ENCODE measurements at regions not wholly inside any gene's neighbourhood (a gene's known extent, or its start where the extent isn't known, plus 50 kb on each side); places are given as distances from the start of the nearest gene placed in this dataset.
"Not testable (repeated sequence)": the region's sequence is repeated elsewhere in the genome, so short reads cannot be mapped to it uniquely, and the experiment has no call there.

DNA sequence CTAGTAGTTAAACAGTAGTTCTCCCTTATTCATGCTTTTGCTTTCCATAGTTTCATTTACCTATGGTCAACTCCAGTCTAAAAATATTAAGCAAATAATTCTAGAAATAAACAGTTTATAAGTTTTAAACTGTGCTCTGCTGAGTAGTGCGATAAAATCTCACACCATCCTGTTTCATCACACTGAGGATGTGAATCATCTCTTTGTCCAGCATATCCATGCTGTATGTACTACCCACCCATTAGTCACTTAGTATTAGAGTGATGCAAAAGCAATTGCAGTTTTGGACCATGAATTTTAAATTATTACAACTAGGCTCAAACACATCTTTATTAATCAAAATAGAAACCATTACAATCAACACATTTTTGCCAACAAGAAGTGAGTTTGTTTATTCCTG lies 187.4 kb downstream of the TEX13C start:
- DNase-seq, result no peak

DNA sequence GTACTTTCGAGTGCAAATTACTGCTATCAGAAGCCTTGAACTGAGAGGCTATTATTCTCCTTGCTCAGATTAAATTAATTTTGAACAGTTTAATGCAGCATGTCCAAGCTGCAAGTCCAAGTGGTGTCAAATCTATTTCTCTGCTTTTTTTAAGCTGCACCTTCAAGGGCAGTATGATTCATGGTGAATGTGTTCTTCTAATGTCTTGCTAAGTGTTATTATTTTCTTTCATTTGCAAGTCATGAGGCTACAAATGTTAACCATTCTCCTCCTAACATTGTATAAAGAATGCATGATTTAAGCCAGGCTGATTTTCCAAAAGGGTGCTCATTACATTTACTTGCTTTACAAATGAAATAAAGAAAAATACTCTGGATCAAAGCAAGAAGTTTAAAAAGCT lies 200.4 kb downstream of the TEX13C start:
- DNase-seq, result no peak

DNA sequence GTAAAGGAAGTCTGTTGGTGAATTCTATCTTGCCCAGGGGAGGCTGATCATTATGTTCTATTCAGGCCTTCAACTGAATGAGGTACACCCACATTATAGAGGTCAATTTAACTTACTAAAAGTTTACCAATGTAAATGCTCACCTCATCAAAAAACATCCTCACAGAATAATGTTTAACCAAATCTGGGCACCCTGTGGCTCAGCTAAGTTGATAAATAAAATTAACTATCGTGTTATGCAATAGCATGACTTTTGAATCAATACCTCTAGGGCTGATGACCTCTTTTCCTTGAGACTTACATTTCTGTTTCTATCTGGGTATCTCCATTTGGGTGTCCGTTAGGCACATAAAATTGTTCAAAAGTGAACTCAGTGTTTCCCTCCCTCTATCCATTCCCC lies 203.1 kb downstream of the TEX13C start:
- no peak for DNase-seq

DNA sequence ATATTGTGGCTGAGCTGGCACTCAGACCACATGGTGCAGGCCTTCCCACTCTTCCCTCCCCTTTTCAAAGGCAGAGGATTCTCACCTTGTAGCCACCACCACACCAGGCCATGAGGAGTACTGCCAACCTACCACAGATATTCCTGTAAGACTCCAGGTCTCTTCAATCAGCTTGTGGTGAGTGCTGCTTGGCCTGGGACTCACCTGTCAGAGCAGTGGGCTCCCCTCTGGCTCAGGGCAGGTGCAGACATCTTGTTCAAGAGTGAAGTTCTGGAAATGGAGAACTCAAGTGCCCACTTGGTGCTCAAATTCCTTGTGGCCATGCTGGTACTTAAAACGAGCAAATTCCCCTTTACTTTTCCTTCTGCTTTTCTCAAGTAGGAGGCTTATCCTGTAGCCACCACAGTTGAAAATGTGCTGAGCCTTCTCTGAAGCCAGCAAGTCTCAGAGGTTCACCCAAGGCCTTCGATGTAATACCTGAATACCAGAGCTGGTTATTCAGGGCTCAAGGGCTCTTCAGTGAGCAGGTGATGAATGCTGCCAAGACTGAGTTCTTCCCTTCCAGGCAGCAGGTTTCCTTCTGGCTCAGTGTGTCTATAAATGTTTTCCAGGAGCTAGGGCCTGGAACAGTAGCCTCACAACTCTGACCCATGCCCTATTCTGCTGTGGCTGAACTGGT lies 212.9 kb downstream of the TEX13C start:
- no peak for DNase-seq

DNA sequence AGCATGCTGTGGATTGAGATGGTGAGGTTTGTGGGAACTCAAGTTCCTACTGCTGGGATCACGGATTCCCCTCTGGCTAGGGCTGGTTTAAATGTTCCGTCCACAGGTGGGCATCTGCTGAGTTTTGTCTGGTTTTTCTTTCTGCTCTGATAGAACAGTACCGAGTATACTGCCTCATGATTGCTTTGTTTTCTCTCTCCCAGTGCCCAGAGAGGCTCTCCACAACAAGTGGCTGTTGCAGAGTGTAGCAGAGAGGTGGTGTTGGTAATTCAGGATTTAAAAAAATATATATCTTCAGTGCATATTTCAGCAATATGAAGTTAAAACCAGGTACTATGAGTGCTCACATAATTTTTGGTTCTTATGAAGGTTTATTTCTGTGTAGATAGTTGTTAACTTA lies 213.7 kb downstream of the TEX13C start:
- DNase-seq, result no peak

DNA sequence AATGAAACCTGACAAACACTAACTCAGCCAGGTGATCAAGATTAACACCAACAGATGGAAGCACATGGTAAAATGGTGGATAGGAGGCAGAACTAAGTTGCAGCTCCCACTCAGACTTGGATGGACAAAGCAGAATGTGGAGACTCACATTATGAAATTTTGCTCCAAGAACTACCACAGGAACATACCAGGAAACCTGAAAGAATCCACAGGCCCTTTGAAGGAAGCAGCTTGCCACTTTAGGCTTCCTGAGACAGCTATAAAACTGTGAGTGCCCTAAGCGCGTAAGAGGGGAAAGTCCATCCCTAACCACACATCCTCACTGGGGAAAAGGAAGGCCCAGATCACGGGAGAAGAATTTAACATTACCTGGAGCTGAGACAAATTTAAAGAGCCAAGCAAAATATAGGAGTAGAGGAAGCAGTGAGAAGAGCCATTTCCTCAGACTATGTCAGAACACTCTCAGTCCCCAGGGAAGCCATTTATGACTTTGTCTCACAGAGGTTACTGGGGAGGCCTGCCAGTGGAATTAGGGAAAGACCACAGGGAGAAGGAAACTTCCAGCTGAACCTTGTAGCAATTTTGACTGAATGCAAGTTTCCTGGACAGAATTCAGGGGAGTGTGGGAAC lies 224.5 kb downstream of the TEX13C start:
- DNase-seq, result no peak

DNA sequence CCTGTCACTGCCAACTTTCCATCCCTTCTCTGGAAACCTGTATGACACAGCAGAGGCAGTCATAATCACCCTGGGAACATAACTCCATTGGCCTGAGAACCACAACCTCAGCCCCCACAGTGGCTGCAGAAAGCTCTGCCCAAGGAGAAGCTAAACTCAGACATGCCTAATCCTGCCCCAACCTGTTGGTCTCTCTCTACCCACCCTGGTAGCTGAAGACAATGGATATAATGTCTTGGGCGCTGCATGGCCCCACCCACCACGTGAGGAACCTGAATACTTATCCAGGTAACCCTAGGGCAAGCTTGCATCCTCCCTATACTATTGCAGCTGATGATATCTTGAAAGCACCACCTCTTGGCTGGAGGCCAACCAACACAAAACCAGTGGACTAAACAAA lies 225.2 kb downstream of the TEX13C start:
- DNase-seq, result no peak

DNA sequence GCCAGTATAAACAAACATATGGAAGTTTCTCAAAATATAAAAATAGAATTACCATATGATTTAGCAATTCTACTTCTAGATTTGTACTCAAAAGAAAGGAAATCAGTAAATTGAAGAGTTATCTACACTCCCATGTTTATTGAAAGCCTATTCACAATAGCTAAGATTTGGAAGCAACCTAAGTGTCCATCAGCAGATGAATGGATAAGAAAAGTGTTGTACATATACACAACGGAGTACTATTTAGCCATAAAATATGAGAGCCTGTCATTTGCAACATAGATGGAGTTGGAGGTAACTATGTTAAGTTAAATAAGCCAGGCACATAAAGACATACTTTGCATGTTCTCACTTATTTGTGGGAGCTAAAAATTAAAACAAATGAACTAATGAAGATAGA lies 257.8 kb downstream of the TEX13C start:
- DNase-seq, result no peak

DNA sequence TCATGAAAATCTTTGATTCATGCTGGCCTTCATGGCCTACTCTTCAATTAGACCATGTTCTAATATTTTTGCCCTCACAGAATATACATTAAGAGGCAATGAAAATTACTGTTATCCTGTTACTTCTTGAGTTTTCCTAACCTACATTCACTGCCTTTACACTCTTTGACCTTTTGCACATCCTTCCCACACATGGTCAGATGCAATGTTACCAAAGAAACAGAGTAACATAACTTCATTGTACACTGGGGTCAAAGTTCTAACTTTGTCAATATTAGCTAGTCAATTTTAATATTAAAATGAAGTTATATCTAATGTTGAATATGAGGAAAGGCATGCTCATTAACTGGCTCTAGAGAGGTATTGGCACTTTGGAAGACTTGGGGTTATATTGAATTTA lies 284.8 kb downstream of the TEX13C start:
- DNase-seq, result no peak

DNA sequence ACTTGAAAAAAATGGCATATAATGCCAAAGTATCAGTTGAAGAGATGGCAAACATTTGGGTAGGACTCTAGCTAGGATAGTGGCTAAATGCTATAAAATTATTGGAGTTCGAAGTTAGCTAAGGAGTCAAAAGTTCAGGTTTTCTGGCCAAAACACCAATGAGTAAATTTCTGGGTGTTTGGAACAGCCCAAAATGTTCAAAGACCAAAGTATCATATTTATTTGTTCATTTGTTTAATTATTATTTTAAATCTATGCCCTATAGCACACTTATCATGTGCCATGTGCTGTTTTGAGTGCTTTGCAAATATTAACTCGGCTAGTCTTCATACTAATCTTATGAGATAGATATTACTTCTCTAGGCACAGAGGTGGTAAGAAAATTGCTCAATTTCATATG lies 285.5 kb downstream of the TEX13C start:
- DNase-seq, result no peak

DNA sequence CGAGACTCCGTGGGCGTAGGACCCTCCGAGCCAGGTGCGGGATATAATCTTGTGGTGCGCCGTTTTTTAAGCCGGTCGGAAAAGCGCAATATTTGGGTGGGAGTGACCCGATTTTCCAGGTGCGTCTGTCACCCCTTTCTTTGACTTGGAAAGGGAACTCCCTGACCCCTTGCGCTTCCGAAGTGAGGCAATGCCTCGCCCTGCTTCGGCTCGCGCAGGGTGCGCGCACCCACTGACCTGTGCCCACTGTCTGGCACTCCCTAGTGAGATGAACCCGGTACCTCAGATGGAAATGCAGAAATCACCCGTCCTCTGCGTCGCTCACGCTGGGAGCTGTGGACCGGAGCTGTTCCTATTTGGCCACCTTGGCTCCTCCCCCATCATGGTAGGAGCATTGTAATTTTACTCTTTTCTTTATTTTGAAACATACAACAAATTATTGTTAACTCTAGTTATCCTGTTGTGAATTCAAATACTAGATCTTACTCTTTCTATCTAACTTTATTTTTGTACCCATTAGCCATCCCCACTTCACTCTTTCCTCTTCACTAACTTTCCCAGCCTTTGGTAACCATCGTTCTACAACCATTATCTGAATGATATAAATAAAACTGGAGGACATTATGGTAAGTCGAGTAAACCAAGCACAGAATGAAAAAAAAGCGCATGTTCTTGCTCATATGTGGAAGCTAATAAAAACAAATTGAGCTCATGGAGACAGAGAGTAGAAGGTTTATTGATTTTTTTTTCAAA lies 295.1 kb downstream of the TEX13C start:
- DNase-seq, result not testable (repeated sequence)

DNA sequence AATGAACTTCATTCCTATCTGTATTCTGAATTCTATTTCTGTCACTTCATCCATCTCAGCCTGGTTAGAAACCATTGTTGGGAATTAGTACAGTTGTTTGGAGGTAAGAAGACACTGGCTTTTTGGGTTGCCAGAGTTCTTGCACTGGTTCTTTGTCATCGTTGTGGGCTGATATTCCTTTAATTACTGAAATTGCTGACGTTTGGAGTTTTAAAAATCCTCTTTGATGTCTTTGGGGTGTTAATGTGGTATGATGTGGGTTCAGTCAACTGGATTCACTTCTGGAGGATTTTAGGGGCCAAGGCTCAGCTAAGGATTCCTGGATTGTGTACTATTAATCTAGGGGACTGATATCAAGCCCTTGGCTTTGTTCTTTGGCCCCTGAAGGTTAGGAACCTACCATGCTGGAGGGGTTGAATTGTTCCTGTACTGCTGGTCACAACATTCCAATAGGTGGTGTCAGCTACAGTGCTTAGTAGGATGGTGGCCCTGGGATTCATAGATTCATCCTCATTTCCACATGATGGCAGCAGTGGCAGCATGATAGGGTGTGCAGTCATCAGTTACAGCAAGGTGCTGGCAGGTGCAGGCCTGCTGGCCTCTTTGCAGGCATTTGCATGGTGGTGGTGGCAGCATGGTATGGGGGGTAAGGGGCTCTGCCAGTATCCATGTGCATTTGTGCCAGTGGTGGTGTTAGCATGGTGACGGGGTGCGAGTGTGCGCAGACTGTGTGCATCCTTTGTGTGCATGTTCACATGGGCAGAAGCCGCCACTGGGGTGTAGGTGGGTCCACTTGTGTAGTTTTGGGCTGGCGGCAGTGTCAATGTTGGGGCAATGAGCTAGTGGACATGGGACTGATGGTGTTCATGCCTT lies 301.3 kb downstream of the TEX13C start:
- no peak for DNase-seq

DNA sequence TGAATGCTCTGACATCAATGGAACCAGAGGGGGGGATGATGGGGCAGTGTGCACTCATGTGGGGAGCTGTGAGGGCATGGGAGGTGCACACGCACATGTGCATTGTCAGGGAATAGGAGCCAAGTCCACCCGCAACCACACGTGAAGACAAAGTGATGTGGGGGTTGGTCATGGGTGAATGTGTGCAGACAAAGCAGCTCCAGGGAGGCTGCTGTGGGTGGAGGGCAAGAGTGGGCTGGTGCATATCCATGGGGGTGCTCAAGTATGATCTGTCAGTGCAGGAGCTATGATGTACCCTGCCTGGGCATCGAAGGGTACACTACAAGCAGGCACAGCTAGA lies 301.9 kb downstream of the TEX13C start:
- no peak for DNase-seq

DNA sequence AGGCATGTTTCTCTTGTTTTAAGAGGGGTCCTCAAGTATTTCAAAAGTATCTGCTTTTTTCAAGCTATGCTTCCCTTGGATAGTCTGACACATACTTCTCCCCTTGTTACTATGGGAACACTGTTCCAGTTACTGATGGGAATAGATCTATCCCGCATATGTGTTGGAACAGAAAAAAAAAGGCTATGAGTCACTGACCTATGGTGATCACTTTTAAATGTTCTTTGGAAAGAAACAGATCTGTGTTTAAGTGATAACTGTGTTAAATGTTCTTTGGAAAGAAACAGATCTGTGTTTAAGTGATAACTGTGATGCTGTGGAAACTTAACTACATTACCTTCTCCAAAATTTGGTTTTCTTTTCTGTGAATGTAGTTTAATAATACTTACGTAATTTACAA lies 303.2 kb downstream of the TEX13C start:
- no peak for DNase-seq

DNA sequence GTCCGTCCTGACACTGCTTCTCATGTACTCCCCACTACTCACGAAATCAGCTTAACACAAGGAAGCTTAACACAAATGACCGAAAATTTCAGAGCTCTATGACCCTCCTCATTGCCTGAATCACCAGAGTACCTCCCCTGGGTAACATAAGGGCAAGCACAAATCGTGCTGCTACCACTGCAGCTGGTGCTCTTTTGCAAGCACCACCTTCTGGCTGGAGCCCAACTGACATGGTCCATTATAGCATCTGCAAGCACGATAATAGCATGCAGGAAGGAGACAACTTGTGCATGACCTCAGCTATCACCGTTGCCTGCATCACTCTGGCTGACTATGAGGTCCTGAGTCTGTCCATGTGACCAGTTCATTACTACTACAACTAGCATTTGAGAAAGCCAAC lies 308.0 kb downstream of the TEX13C start:
- DNase-seq, result no peak

DNA sequence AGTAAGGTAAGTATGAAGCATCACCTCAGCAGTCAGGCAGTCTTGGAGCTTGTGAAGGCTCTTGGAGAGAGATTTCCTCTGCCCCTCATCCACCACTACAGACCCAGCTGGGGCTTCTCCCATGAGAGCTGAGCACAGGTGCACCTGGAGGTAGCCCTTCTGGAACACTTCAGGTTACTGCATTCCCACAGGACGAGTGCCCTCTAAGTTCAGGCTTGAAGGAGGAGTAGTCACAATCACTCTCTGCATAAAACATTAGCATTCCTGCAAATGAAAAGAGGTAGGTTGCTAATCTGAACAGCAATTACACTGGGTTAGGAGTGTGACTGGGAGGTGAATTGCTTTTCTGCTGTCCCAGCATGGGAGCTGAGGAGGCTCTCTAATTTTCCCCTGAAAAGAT lies 308.8 kb downstream of the TEX13C start:
- no peak for DNase-seq

DNA sequence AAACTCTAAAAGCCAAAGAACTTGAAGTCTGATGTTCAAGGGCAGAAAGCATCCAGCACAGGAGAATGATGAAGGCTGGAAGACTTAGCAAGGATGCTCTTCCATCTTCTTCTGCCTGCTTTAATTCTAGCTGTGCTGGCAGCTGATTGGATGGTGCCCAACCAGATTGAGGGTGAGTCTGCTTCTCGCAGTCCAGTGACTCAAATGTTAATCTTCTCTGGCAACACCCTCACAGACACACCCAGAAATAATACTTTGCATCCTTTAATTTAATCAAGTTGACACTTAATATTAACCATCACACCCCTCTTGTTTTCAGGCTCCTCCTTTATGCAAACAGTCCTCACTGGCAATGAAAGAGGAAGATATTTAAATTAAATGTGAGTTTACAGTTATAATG lies 321.7 kb downstream of the TEX13C start:
- DNase-seq, result no peak

DNA sequence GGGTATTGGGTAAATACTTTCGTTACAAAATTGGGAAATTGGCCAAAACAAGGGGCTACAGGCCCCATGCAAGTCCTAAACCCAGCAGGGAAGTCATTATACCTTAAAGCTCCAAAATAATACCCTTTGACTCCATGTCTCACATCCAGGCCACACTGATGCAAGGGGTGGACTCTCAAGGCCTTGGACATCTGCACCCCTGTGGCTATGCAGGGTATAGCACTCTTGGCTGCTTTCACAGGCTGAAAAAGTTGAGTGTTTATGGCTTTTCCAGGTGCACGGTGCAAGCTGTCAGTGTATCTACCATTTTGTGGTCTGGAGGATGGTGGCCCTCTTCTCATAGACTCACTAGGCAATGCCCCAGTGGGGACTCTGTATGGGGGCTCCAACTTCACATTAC lies 326.5 kb downstream of the TEX13C start:
- DNase-seq, result no peak

DNA sequence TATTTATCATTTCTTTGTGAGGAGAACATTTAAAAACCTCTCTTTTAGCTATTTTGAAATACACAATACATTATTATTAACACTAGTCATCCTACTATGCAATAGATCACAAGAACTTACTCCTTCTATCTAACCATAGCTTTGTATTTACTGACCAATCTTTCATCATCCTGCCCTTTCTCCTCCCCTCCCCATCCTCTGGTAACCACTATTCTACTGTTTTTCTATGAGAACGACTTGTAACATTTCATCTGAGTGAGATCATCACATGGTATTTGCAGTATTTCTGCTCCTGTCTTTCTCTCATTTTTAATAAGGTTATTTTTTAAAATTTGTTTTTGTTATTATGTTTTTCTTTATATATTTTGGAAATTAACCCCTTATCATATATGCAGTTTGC lies 331.8 kb downstream of the TEX13C start:
- DNase-seq, result no peak

DNA sequence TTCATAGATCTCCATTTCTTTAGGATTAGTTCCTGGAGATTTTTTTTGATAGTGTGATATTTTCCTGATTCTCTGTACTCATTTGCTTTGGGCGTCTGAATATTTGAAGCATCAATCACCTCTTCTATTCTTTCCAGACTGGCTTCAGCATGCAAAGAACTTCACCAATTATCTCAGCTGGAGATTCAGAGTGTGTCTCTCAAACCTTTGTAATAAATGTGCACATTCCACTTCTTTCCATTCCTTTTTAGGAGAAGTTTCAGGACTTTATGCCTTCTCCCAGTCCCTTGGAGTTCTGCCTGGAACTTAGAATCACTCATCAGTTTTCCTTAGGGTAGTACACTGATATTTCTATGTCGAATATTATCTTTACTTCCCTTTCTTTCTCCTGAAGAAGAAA lies 334.8 kb downstream of the TEX13C start:
- DNase-seq, result no peak

DNA sequence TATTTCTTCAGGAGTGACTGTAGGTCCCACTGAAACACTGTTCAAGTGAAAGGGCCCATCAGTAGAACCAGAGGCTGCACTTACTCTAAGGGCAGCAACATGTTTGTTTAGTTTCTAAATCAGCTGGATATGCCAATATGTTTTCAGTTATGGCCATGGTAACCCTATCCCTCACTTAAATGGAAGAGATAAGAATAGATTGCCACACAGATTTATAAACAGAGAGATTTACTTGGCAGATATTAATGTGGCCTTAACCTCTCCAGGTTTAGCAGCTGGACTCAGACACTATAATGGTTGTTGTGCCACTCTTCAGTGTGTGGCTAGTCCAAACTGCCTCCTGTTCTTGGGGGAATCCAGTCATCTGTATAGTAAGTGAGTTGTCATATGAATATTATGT lies 354.1 kb downstream of the TEX13C start:
- DNase-seq, result no peak

DNA sequence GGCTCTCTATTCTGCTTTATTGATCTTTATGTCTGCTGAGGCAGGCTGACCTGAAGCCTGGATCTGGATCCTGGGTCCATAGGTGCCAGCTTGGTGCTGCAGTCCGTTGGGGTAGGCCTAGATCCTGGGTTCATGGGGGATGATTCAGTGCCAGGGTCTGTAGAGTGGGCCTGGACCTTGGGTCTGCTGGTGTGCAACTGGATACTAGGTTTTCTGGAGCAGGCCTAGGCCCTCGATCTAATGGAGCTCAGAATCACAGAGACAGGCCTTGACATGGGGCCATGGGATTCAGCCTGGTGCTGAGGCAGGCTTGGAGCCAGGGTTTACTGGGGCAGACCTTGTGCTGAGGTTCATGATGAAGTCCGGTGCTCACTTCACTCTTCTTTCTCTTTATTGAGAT lies 358.6 kb downstream of the TEX13C start:
- no peak for DNase-seq

DNA sequence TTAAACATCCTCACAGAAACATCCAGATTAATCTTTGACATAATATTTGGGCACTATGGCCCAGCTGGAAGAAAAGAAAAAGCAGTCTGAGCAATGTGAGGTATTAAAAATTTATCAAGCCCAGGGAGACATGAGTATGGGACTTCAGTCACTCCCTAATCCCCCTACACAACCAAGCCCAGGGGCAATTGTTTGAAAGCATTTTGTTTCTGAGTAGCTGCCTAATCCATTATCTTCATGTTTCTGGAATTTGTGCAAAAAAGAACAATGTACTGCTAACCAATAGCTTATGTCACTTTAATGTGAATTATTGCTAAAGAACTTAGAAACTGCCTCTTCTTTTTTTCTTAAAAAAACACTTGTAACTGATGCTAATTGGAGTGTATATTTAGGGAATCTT lies 360.7 kb downstream of the TEX13C start:
- DNase-seq, result no peak

DNA sequence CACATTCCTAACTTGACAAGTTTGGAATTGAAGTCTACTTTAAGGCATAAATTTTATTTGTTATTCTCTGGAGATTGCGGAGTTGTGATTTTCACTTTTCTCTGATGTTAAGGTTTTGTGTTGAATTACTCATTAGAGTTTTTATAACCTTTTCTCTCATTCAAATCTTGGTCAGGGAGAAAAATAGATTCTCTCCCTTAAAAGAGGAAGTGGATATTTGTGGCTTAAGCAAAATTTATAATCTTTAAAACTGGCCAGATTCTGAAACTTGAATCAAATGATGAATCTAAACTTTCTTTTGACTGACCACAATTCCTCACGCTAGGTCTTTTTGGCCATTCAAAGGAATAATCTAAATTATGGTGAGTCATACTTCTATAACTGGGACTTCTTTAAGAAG lies 361.4 kb downstream of the TEX13C start:
- DNase-seq, result no peak
